HepG2 (cell line): ENCODE measurements at regions not wholly inside any gene's neighbourhood (a gene's known extent, or its start where the extent isn't known, plus 50 kb on each side); places are given as distances from the start of the nearest gene placed in this dataset.

Experiments
- ATAC-seq: fragments of 200-7000 bp; cut with Tn5 transposase; 3 replicates; pipeline ENCODE4 v1.9.1; 2020; ENCODE audit warnings: mild to moderate bottlenecking, moderate library complexity
- BruUV-seq: library from RNA; stranded (reverse); fragments of 400-500 nt; replicated peaks from 2 replicates; lab custom pipeline; 2021; lab: Mats Ljungman, UMichigan
- CTCF ChIA-PET: fragments of 300-600 bp; formaldehyde crosslinking; extraction: SDS; loops from one replicate; lab custom pipeline; 2021; ENCODE audit warnings: low total read pairs, inconsistent platforms, low intra/inter-chr PET ratio; lab: Yijun Ruan, JAX
- POLR2A ChIA-PET: fragments of 350-600 bp; sonication (Branson Sonifier 250); formaldehyde crosslinking; loops from one replicate; lab custom pipeline; 2020; ENCODE audit warnings: antibody characterized with exemption, inconsistent platforms; lab: Yijun Ruan, JAX
- DNase-seq: peaks from one replicate; pipeline ENCODE4 v3.0.0-alpha.2; 2015; ENCODE audit warnings: low spot score
- FAIRE-seq: peaks from 3 replicates; lab custom pipeline; 2011; peaks lifted over from hg19 to GRCh38; lab: Jason Lieb, UNC
- H2AFZ ChIP-seq: one replicate; pipeline ENCODE4 v1.6.1; 2011; ENCODE audit warnings: low read length, inconsistent platforms
- H3K27ac ChIP-seq: fragments of 300-600 bp; 3 replicates; pipeline ENCODE4 v1.8.0; 2011; ENCODE audit warnings: mixed run types, mild to moderate bottlenecking, mixed read lengths, low read length, inconsistent platforms; ENCODE audit not compliant: insufficient read depth; ENCODE audit errors: extremely low read length
- H3K27me3 ChIP-seq, 2 experiments: fragments of 200-600 bp in 1 of 2; 2 replicates in 1 of 2; 3 replicates in 1 of 2; pipeline versions ENCODE4 v1.6.0 to v1.8.0; 2011; ENCODE audit warnings: low read length in 2 of 2, mild to moderate bottlenecking in 2 of 2, moderate library complexity in 2 of 2, inconsistent platforms in 1 of 2; ENCODE audit not compliant: insufficient read depth in 2 of 2, control insufficient read depth in 1 of 2
- H3K36me3 ChIP-seq, 2 experiments: fragments of 200-600 bp in 1 of 2; replicated peaks in 1 of 2; 2 replicates in 1 of 2; 3 replicates in 1 of 2; pipeline versions ENCODE4 v1.5.1 to v1.8.0; 2011; ENCODE audit warnings: low read length in 2 of 2, inconsistent platforms in 1 of 2; ENCODE audit not compliant: insufficient read depth in 2 of 2, control insufficient read depth in 1 of 2
- H3K4me1 ChIP-seq: 2 replicates; pipeline ENCODE4 v1.5.1; 2012; ENCODE audit warnings: low read length, inconsistent platforms; ENCODE audit not compliant: insufficient read depth
- H3K4me2 ChIP-seq: 2 replicates; pipeline ENCODE4 v1.6.0; 2011; ENCODE audit warnings: low read depth, low read length, inconsistent platforms
- H3K4me3 ChIP-seq, 3 experiments: fragments of 200-600 bp in 1 of 3; sonication (generic), shearing (Covaris generic) in 1 of 3; replicated peaks in 1 of 3; 2 replicates each; pipeline ENCODE4 v1.5.1; 2011 to 2016; ENCODE audit warnings: low read length in 3 of 3, inconsistent platforms in 2 of 3, low read depth in 2 of 3, mild to moderate bottlenecking in 2 of 3, control low read depth in 1 of 3, mixed read lengths in 1 of 3; ENCODE audit not compliant: insufficient read depth in 1 of 3
- H3K79me2 ChIP-seq: one replicate; pipeline ENCODE4 v1.6.1; 2011; ENCODE audit warnings: low read length, inconsistent platforms; ENCODE audit not compliant: insufficient read depth
- H3K9ac ChIP-seq: 2 replicates; pipeline ENCODE4 v1.6.0; 2011; ENCODE audit warnings: mild to moderate bottlenecking, low read depth, low read length, inconsistent platforms; ENCODE audit not compliant: insufficient read depth
- H3K9me3 ChIP-seq: 2 replicates; pipeline ENCODE4 v1.5.1; 2012; ENCODE audit warnings: mild to moderate bottlenecking, low read length
- H4K20me1 ChIP-seq: 2 replicates; pipeline ENCODE4 v1.6.0; 2011; ENCODE audit warnings: inconsistent platforms, mild to moderate bottlenecking, low read length, moderate library complexity; ENCODE audit not compliant: insufficient read depth
- CREM ChIP-seq, 2 experiments: sonication (generic) in 1 of 2; formaldehyde crosslinking in 1 of 2; IDR thresholded peaks; 2 replicates each; pipeline versions ENCODE4 v1.4.0 to v1.6.1; 2016 to 2020; ENCODE audit warnings: antibody characterized with exemption in 1 of 2, mild to moderate bottlenecking in 1 of 2, missing genetic modification reagents in 1 of 2
- FIP1L1 ChIP-seq: fragments of 200-400 bp; formaldehyde crosslinking; IDR thresholded peaks from 2 replicates; pipeline ENCODE4 v1.6.1; 2018; ENCODE audit warnings: low read depth, mild to moderate bottlenecking, low read length, moderate library complexity, borderline replicate concordance; ENCODE audit not compliant: insufficient read depth
- FOXO4 ChIP-seq: sonication (generic); formaldehyde crosslinking; conservative IDR thresholded peaks from 2 replicates; pipeline ENCODE4 v1.8.1; 2023; ENCODE audit warnings: missing genetic modification reagents
- IRX3 ChIP-seq: sonication (generic); formaldehyde crosslinking; IDR thresholded peaks from 2 replicates; pipeline ENCODE4 v1.8.1; 2023; ENCODE audit warnings: mild to moderate bottlenecking, low read depth, missing genetic modification reagents, borderline replicate concordance
- MXD4 ChIP-seq: IDR thresholded peaks from 2 replicates; pipeline ENCODE4 v1.6.1; 2016; ENCODE audit warnings: mild to moderate bottlenecking, missing biosample characterization, missing genetic modification reagents
- NFYC ChIP-seq: IDR thresholded peaks from 2 replicates; pipeline ENCODE4 v1.6.1; 2016; ENCODE audit warnings: missing genetic modification reagents, missing compliant biosample characterization
- NONO ChIP-seq, 2 experiments: fragments of 450-650 bp in 1 of 2; sonication (generic) in 1 of 2; formaldehyde crosslinking in 1 of 2; IDR thresholded peaks in 1 of 2; conservative IDR thresholded peaks in 1 of 2; 2 replicates each; pipeline versions ENCODE4 v1.6.1 to v1.8.0; 2017 to 2022; ENCODE audit warnings: mild to moderate bottlenecking in 1 of 2, missing genetic modification reagents in 1 of 2, moderate library complexity in 1 of 2
- POGK ChIP-seq: sonication (generic); formaldehyde crosslinking; conservative IDR thresholded peaks from 2 replicates; pipeline ENCODE4 v1.8.0; 2022; ENCODE audit warnings: mild to moderate bottlenecking, moderate library complexity, missing genetic modification reagents
- RFXANK ChIP-seq: IDR thresholded peaks from 2 replicates; pipeline ENCODE4 v1.6.1; 2016
- RXRA ChIP-seq: sonication (generic); formaldehyde crosslinking; IDR thresholded peaks from 2 replicates; pipeline ENCODE4 v1.5.1; 2020; ENCODE audit warnings: missing genetic modification reagents
- SRSF1 ChIP-seq: fragments of 200-400 bp; formaldehyde crosslinking; optimal IDR thresholded peaks from 2 replicates; pipeline ENCODE3; 2017; ENCODE audit warnings: mild to moderate bottlenecking, low read depth, low read length, moderate library complexity
- ZIK1 ChIP-seq: sonication (generic); formaldehyde crosslinking; IDR thresholded peaks from 2 replicates; pipeline ENCODE4 v1.5.0; 2020; ENCODE audit warnings: mild to moderate bottlenecking, low read depth, missing genetic modification reagents, borderline replicate concordance
- ZNF138 ChIP-seq: sonication (generic); formaldehyde crosslinking; IDR thresholded peaks from 2 replicates; pipeline ENCODE4 v1.5.0; 2020; ENCODE audit warnings: mild to moderate bottlenecking, low read depth, missing genetic modification reagents
- ZNF496 ChIP-seq: sonication (generic); formaldehyde crosslinking; IDR thresholded peaks from 2 replicates; pipeline ENCODE4 v1.8.1; 2023; ENCODE audit warnings: mild to moderate bottlenecking, moderate library complexity, missing genetic modification reagents; ENCODE audit not compliant: insufficient replicate concordance
- ZNF569 ChIP-seq: sonication (generic); formaldehyde crosslinking; IDR thresholded peaks from 2 replicates; pipeline ENCODE4 v1.5.0; 2020; ENCODE audit warnings: mild to moderate bottlenecking, missing genetic modification reagents, moderate library complexity, borderline replicate concordance
- WGBS: methylation state at CpG from one replicate; pipeline ENCODE4 v1.1.6; 2017; ENCODE audit warnings: low lambda C conversion rate; 5-methylcytosine and 5-hydroxymethylcytosine counted together
- in situ Hi-C: cut with HindIII; loops from 2 replicates; pipeline ENCODE4 v1.10.0; 2017; ENCODE audit warnings: low pct_unique_long_range_greater_than_20kb; ENCODE audit not compliant: extremely low pct_ligation_motif_present
- intact Hi-C: fragments of 100-400 bp; cut with micrococcal nuclease; formaldehyde crosslinking; loops from one replicate; pipeline ENCODE4 v1.10.0; 2022; ENCODE audit not compliant: unreplicated experiment

- no peak for TF ChIP-seq POGK
Observed at GRCh38 chr6:113289166-113289565, 568.0 kb upstream of the MARCKS start (continued).

GRCh38 chr6:113290684-113291083 is 566.5 kb upstream of the MARCKS start:
- no TSS peak for BruUV-seq
- H3K4me2 ChIP-seq = no peak overlapping the region
- no peak overlapping the region for H3K9ac ChIP-seq
- H2AFZ ChIP-seq = no peak overlapping the region
- ChIA-PET POLR2A (no interaction called here), CTCF (no interaction called here)
- DNase-seq (no peak), FAIRE-seq (no peak), ATAC-seq (no peak)
- no peak overlapping the region for H3K4me3 ChIP-seq
- H3K27ac ChIP-seq = no peak overlapping the region
- H3K36me3 ChIP-seq = no peaks in the 10 kb centered on the region
- intact Hi-C loops = no loop called here
- H3K9me3 ChIP-seq = no peaks in the 10 kb centered on the region
- H3K27me3 ChIP-seq = no peaks in the 10 kb centered on the region
- 0% methylated on average over 1 of the region's 1 CpG for WGBS
- H3K79me2 ChIP-seq = no peaks in the 10 kb centered on the region
- no peak for TF ChIP-seq RXRA (CRISPR knock-in tag)
- TF ChIP-seq MXD4 (CRISPR knock-in tag) = no peak
- no peak for TF ChIP-seq ZNF496 (CRISPR knock-in tag)
- TF ChIP-seq ZIK1 = no peak
- no peak for TF ChIP-seq ZNF569 (CRISPR knock-in tag)
- TF ChIP-seq SRSF1 = no peak
- TF ChIP-seq FOXO4 (CRISPR knock-in tag) = no peak
- TF ChIP-seq CREM (IDR thresholded peaks at IDR 0.05) = no peak
- TF ChIP-seq CREM (CRISPR knock-in tag; IDR thresholded peaks at IDR 0.05) = no peak
- no peak for TF ChIP-seq FIP1L1
- no peak for TF ChIP-seq IRX3 (CRISPR knock-in tag)
- no peak for TF ChIP-seq ZNF138 (CRISPR knock-in tag)
- no peak for TF ChIP-seq NFYC (CRISPR knock-in tag)
- no peak for TF ChIP-seq RFXANK (CRISPR knock-in tag)
- TF ChIP-seq NONO (IDR thresholded peaks at IDR 0.05) = no peak
- TF ChIP-seq NONO (CRISPR knock-in tag; conservative IDR thresholded peaks at IDR 0.05) = no peak
- H4K20me1 ChIP-seq = no peaks in the 10 kb centered on the region
- H3K4me1 ChIP-seq = no peaks in the 10 kb centered on the region
- in situ Hi-C loops = no loop called here
